Stimulated activated CD8-positive, alpha-beta memory T cell treated with anti-CD3 and anti-CD28 coated beads, Interleukin-2, amount 100 ng/mL, for 48 hours (primary cell): ENCODE measurements at regions not wholly inside any gene's neighbourhood (a gene's known extent, or its start where the extent isn't known, plus 50 kb on each side); places are given as distances from the start of the nearest gene placed in this dataset.

Source experiments
- DNase-seq, 2 donors: peaks; one replicate each; pipeline ENCODE4 v3.0.0-alpha.2; 2020; ENCODE audit warnings: low read depth in 2 of 2

DNA sequence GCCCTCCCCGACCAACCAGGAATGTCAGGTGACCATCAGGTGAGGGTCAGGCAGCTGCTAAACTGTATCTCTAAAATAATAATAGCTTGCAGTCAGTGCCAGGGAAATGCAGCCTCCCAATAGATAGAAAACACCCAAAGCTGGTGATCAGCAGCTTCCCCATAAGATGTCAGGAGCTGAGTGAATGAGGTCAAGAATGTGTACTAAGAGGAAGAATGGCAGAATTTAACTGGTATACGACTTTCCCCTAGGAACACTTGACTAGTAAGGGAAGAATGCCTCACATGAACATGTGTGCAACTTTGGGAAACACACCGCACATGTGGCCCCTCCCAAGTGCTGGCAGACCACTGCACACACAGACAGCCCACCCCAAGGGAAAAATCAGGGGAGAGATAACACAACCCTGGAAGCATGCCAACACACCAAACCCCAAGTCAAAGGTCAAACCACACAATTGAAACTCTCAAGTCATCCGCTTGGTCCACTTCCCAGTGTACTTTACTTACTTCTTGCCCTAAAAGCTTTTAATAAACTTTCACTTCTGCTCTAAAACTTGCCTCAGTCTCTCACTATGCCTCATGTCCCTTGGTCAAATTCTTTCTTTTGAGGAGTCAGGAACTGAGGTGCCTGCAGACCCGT, 806.5 kb downstream of the OTOL1 start:
- no peak for DNase-seq

DNA sequence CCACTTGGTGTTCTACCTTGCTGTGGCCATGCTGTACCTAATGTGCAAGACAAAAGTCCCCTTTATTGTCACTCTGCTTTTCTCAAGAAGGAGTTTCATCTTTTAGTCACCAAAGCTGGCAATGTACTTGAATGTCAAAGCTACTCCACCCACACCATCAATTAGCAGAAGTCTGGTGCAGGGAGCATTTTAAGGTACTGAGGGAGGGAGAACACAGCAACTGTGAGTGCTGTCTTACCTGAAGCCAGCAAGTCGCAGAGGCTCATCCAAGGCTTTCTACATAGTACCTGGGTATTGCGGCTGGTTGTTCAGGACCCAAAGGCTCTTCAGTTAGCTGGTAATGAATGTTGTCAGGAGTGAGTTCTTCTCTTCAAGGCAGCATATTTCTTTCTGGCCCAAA, 820.4 kb downstream of the OTOL1 start:
- no peak for DNase-seq

DNA sequence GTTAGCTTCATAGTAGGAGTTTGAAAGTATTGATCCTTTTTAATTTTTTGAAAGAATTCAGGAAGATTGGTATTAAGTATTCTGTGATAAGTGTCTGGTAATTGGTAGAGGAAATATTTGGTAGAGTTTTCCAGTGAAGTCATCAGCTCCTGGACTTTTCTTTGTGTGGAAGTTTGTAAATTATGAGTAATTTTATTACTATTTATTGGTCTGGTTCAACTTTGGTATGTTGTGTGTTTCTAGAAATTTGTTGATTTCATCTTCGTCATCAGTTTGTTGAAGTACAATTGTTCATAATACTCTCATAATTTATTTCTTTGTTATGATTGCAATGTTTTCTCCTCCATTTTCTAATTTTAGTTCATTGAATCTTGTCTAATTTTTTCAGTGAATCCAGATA, 832.0 kb downstream of the OTOL1 start:
- DNase-seq: no peak

DNA sequence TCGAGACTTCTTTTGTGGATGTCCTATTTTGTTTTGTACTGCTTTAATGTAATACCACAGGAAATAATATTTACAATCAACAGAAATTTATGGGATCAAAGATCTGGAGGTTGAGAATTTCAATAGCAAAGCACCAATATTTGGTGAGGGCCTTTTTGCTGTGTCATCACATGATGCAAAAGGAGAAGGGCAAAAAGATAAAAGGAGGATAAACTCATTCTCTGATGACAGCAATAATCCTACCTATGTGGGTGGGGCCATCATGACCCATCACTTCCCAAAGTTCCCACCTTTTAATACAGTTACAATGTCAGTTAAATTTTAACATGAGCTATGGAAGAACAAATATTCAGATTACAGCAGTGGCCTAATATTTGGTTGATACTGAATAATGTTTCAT, 832.9 kb downstream of the OTOL1 start:
- DNase-seq: no peak

DNA sequence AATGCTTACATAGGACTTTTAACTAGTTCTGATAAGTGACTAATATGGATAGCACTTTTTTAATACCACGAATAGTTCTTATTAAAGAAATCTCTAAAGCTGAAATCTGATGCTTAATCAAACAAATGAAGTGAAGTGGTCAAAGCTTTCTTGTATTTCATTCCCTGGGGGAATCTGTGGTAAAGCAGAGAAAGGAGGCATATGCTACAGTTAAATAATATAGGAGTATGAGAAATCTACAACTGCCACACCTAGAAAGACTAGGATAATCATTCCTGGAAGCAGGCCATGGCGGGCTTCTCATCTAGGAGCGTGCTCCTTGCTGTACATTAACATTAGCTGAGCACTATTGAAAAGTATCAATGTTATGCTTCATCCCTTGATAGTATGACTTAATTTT, 835.7 kb downstream of the OTOL1 start:
- DNase-seq: no peak

DNA sequence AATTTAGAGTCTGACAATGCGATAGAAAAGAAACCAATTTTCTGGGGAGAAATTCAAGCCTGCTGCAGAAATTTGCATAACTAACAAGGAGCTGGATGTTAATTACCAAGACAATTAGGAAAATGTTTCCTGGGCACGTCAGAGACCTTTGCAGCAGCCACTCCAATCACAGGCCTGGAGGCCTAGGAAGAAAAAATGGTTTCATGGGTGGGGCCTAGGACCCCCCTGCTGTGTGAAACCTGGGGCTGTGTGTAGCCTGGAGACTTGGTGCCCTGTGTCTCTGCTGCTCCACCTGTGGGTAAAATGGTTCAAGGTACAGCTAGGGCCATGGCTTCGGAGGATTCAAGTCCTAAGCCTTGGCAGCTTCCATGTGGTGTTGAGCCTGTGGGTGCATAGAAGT, 837.9 kb downstream of the OTOL1 start:
- DNase-seq: no peak

DNA sequence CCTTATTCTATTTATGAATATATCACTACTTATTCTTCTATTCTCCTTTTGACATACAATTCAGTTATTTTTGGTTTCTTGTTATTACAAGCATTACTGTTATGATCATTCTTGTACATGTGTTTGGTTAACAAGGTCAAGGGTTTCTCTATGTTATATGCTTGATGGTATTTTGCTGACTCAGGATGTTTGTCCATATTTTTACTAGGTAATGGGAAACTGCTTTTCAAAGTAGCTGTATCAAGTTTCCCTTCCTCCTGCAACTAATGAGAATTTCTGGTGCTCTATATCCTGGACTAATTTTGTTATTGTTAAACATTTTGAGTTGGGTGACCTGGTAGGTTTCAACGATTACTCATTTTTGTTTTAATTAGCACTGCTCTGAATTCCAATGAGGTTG, 841.0 kb downstream of the OTOL1 start:
- DNase-seq: no peak

DNA sequence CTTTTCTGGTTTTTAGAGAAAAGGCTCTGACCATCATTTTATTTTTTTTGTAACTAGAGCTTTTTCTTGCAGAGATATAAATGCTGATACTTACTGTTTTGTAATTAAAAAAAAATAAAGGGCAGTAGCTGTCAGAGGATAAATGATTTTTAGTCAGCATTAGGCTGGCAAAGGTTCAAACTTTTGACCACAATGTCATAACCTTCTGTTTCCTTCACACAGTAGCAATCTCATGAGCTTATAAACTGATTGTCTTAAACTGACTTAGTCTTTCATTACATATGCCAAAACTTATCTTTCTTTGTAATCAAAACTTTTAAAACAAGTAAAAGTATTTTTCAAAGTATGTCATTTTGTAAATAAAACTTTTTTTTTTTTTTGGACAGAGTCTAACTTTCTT, 841.9 kb downstream of the OTOL1 start:
- DNase-seq: no peak

DNA sequence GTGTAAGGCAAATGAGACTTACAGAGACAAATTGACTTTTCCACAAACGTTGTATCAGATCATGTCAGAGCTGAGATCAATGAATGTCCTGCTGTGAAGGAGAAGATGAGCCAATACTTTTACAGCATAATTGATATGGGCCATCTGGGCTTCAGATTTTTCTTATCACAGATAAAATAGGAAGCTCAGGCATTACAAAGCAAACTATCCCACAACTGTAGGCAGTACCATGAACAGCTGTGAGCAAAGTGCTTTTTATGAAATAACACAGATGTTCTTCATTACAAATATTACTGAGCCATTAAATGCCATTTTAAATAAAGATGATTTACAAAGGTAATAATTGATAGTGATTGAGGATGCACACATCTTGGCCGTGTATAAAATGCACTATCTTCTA, 852.3 kb downstream of the OTOL1 start:
- DNase-seq: no peak

DNA sequence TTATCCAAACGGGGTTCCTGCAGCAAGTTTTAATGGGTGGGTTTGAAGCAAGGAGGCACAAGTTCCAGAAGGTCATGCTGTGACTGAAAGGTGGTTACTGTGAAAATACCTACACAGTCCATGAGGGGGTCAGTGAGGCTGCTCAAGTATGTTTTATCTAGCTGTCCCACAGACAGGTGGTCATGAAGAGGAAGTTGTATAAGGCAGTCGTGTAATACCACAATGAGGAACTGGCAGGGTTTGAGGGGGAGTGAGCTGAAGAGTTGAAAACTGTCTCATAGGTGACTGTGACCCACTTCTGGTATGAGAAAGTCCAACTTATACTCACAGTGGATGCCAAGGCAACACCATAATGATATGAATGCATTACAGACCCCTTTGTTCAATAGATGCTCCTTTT, 856.8 kb downstream of the OTOL1 start:
- no peak for DNase-seq

DNA sequence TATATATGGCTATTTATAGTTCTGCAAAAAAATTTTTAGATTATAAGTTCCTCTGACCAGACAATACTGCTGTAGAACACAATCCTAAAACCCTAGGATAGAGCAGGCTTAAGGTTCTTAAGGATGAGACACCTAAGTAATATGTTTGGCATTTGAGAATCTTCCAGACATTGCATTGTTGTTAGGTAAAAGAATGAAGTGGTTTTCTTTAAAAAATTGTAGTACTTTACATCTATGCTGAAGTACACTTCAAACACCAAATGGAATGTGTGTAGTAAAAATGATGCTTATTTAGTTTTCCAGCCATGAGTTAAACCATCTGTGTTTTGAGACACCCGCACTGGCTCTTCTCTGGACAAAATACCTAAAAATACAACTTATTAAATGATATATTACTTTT, 857.7 kb downstream of the OTOL1 start:
- no peak for DNase-seq

DNA sequence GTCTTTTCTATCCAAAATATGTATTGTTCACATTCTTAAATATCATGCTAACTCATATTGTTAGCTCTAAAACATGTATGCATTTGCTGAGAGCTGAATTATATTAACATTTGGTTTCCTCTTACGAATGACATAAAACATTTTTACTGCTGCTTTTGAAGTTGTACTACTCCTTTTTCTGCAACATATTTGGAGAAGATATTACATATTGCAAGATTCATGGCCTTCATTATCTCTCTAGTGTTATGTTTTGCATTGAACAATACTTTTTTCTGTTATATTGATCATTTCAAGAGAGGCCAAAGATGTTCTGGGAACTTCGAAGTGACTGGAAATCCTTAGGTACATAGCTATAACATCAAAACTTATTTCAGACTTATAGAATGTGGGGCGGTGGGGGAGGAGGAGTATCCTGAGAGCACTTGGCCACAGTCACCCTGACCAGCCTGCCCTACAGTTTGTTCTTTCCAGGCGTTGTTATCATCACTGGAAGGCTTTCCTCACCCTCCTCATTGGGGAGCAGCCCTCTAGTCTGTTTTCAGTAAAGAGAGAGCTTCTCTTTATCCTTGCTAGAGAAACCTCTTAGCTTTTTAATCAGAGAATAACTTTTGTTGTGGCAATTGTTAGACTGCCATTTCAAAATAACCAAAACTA, 868.6 kb downstream of the OTOL1 start:
- no peak for DNase-seq

DNA sequence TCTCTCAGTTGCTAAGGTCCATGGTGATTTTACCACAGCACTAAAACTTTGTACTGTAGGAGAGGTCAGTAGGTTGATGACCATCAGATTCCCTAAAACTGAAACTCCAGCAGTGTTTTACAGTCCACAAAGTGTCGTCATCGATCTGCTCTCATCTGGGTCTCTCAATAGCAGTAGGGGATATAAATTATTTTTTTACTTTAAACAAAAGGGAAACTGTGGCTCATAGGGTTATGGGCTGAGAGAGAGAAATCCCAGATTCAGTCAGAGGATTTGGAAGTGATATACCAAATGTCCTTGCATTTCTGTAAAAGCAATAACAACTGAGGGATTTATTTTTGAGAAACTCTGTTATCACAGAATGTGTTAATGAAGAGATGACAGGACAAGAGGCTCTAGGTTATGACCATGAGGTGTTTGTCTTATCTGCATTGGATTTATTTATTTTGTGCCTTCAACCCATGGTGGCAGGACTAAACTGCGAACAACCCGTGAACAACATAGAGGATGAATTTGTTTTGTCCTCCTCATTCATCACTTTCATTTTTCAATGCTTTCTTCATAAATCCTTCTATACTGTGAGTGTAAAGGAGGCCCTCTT, 869.7 kb downstream of the OTOL1 start:
- DNase-seq: no peak

DNA sequence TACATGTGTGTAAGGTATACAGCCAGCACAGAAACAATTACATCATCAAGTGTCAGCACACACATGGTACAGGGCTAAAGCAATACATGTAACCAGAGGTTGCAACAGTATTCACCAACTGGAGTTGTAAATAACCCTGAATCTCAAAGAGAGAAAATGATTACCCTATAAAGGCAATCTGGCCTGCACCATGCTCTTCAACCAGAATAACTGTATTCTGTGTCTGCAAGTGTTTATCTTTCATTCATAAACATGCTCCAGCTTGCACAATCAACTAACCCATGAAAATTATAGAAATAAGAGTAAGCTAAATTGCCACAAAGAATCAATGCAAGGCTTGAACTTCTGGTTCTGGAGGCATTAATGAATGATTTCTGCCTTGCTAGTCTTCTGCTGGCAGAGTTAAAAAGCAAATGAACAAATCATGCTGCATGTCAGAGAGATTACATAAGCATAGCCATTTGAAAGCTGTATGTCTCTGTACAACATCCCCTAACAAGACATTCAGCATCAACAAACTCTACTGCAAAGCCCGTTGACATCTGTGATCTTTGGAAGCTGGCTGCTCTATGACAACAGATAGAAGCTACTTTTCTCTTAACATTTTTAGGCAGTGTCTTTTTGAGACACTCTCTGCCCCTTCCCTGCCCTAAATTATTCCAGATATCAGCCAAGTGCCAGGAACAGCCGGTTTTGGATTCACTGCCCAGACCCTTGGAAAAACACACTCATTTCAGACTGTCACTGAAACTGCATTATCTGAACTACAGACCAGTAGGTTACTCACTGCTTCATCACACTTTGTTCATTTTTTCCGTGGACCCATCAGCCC, 871.0 kb downstream of the OTOL1 start:
- DNase-seq: no peak

DNA sequence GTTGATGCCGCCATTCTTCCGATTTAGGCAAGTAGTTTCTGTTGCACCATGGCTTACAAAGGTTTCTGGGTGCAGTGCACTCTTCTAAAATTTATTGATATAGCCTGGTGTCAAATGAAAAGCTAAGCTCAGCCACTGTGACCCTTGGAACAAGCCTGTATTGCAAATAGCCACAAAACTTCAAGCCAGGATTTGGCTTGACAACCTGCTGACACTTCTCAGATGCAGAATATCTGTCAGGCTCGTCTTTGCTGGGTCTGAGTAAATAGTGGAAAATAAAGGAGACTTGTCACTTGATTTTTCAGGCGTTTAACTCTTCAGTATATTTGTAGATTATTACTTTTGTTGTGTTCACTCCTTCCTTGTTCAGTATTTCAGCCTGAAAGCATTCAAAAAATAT, 871.8 kb downstream of the OTOL1 start:
- no peak for DNase-seq

DNA sequence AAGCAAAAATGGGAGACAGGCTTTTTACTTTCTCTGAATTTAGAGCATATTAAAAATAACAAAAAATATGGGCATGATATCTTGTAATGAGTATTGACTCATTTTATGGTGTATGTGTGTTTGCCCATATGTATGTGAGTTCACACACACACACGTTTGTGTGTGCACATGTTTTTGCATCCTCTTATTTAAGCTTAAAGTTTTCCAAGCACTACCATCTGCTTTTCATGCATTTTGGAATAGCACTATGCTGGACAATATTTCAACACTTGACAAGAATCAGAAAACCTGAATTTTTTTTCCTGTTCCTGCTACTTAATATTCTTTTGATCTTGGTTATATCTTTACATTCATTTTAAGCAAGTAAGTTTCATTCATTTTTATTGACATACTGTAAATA, 872.7 kb downstream of the OTOL1 start:
- no peak for DNase-seq

DNA sequence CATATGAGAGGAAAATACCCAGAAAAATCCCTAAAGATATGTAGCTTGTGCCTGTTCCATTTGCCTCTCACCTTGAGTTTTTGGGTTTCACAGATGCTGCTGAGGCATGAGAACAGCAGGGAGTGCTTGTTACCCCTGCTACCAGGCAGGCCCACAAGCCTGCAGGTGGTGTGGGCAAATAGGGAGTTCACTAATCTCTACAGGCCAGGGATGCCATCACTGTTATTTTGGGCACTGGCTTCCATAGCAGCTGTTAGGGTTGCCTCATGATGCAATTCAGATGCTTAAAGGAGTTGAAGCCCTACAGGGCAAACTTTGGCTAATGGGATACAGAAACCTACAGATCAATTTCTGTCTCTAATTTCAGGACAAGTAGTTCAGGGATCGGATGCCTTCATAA, 873.5 kb downstream of the OTOL1 start:
- no peak for DNase-seq

DNA sequence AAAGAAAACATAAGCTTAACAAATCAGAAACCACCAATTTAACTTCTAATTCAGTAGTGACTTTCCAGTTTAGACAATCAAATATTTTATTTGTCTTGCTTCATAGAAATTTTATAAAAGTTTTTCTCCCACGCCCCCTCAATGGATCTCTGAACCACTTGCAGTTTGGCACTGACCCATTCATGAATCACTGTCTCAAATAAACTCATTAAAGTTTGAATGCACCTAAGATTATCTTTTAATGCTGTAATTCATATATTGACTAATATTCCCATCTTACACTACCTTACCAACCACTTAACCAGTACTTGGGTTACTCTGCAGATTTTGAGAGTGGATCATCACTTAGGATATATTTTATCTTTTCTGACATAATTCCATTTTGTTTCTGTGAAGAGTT, 880.2 kb downstream of the OTOL1 start:
- no peak for DNase-seq

DNA sequence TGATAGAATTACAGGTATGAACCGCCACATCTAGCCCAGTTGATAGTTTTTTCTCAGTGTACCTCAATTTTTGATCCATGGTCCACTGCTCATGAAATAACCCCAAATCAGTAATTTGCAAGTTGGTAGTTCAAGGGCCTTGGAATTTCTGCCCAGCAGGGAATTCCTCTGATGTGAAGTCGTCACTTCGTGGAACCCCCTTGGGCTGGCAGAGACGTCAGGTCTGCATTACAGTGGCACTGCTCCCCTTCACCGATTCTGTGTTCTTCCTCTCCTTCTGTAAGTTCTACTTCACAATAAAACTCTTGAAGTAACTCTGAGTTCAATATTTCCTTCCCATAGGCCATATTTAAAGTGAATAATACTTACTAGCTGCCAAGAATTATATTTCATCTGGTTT, 881.0 kb downstream of the OTOL1 start:
- no peak for DNase-seq

DNA sequence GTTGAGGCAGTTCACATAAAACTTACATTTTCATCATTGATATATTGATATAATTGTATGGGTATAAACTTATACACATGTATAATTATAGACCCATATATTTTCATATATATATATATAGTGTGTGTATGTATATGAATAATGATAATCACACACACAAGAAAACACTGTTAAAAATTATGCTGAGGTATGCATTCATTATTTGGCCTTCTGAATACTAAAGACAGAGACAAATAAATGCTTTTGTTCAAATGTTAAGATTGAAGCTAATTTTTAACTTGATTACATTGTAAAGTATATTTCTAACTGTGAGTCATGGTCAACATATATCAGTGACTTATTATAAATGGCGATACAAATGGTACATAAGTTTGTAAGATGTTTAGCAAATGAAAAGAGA, 888.8 kb downstream of the OTOL1 start:
- DNase-seq: no peak

DNA sequence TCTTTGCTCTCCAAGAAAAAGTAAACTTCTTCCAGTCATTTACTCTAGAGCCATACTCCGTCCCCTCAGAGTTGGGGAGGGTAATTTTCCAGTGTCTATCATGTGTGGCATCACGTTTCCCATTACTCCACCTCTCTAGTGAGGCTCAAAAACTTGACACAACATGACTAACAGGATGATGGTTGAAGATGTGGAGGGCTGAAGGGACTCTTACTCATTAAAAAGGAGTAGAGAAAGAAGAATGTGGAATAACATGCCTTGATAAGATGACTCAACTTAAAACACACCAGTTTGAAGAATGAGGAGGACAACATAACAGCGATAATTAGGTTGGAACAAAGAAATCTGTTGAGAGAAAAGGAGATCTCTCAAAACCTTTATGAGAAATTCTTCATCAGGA, 894.3 kb downstream of the OTOL1 start:
- DNase-seq: no peak

DNA sequence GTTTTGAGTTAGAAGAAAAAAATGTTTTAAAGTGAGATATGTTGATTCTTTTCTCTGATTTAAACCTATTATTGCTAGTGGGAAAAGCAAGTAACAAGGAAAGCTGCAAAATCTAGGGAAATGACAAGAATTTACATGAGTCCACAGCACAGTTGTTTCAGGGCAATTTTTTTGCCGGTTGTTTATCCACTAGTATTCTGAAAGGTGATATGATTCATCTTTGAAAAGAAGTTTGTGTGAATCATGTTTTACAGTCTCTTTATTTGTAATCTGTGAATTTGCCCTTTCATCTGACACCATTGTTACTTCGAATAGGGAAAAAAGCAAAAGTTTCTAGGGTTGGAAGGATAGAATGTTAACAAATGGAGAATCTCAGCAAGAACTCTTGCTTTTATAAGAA, 894.7 kb downstream of the OTOL1 start:
- no peak for DNase-seq

DNA sequence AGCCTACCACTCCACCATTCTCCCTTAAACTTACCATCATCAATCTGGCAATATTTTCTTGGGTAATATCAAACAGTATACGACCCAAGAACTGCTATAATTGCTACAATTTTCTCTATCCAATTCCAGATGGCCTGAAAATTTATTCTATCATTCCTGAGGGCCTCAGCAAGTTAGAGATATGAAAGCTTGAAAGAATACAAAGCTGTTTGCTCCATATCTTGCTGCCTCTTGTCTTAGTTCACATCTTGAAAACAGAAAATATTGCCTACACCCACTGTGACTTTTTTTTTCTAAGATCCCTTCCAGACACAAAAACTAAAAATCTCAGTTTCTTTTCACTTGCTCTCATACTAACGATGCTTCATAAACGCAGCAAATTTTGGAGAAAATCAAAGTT, 898.9 kb downstream of the OTOL1 start:
- DNase-seq: no peak
